TTC549 (cell line): ENCODE measurements at regions not wholly inside any gene's neighbourhood (a gene's known extent, or its start where the extent isn't known, plus 50 kb on each side); places are given as distances from the start of the nearest gene placed in this dataset.

Source experiments
- FAIRE-seq: peaks from 2 replicates; lab custom pipeline; 2012; peaks lifted over from hg19 to GRCh38; lab: Jason Lieb, UNC

DNA sequence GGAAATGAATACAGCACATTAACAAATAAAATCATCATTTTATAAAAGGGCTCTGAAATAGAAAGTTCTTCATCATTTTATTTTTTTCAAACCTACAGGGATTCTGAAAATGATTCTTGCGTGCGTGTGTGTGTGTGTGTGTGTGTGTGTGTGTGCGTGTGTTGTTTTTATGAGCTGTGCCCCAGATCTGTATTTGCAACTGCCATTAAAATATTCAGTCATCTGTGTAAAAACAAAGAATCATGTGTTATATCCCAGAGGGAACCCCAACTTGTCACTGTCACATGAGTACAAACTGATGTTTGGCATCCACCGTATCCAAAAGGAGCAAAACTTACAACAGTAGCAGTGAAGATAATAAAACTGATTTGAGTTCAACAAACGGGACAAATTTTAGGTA is 635.4 kb upstream of the PFKP start:
- no peak for FAIRE-seq

DNA sequence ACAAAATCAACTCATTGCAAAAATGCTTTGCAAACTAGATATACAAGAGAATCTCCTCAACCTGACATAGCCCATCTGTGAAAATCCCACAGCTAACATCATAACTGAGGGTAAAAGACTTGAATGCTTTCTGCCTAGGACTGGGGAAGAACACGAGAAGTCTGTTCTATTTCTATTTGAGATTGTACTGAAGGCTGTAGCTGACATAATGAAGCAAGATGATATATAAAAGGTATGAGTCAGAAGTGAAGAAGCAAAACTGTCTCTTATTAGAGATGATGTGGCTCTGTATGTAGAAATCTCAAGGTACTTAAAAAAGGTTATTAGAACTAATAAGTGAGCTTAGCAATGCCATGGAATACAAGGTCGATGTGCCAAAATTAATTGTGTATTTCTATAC is 639.9 kb upstream of the PFKP start:
- no peak for FAIRE-seq

- no peak for FAIRE-seq
Measured at GRCh38 chr10:2425320-2425719, 642.0 kb upstream of the PFKP start.

- FAIRE-seq: no peak
Measured at GRCh38 chr10:2414562-2414961, 652.8 kb upstream of the PFKP start.

DNA sequence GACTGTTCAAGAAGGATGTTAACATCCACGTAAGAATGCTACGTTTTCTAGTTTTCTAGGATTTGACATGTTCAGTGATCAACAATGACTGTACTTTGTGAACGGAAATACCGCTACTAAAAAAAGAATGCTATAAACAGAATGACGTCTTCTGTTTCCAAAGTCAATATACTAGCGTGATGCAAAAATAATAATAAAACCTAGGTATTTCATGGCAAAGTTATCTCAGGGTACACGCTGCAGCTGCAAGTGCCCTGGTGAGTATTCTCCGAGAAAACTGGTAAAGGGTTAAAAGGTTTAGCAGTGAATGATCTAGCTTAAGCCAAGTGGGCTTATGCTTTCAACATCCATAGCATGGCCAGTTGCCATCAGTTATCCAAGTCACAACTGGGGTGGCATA is 653.3 kb upstream of the PFKP start:
- FAIRE-seq: no peak

DNA sequence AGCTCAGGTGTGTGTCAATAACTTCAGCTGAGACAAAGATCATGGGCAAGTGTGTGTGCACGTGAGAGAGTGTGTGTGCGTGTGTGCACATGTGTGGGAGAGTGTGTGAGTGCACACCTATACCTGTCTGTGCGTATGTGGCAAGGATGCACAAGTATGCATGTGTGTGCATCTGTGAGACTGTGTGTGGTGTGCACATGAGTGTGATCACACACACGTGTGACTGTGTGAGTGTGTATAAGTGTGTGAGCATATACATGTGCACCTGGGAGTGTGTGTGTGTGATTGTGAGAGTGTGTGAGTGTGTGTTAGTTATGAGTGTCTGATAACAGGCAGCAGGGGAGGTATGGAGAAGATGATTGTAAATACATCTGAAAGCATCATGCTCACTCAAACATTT is 657.3 kb upstream of the PFKP start:
- FAIRE-seq: no peak

DNA sequence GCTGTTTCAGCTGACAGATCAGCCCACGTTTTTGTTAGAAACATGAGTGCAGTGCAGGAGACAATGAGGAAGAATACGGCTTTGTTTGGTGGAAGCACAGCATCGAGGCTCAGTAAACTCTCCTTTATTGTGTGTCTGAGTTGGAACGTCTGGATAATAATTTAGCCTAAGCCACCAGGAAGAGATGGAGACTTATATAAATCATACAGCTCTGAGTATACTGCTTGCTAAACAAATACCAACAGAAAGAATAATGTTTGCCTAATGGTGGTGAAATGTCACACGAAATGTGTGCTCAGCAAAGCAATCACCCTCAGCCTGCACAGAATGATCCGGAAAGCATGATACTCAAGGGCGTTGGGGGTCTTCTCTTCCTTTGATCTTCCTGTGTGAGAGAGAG is 664.1 kb upstream of the ADARB2 start:
- no peak for FAIRE-seq

GRCh38 chr10:2399482-2399881 is 662.2 kb upstream of the ADARB2 start:
- no peak for FAIRE-seq

DNA sequence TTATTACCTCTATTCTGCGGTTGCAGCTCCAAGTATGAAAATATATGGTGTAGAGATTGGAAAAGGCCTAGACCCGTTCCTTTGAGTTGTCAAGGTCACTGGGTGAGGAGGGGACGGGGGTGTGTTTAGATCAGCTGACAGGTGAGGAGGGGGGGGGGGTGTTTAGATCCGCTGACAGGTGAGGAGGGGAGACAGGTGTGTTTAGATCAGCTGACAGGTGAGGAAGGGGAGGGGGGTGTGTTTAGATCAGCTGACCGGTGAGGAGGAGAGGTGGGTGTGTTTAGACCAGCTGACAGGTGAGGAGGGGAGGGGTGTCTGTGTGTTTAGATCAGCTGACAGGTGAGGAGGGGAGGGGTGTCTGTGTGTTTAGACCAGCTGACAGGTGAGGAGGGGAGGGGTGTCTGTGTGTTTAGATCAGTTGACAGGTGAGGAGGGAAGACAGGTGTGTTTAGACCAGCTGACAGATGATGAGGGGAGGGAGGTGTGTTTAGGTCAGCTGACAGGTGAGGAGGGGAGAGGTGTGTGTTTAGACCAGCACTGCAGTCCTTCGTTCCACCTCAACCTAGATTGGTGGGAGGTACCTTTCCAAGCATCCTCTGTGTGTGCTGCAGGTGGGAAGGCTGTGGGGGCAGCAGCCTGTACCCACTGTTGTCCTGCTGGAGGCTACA is 655.0 kb upstream of the ADARB2 start:
- FAIRE-seq: no peak

GRCh38 chr10:2387672-2388071 is 650.3 kb upstream of the ADARB2 start:
- no peak for FAIRE-seq

DNA sequence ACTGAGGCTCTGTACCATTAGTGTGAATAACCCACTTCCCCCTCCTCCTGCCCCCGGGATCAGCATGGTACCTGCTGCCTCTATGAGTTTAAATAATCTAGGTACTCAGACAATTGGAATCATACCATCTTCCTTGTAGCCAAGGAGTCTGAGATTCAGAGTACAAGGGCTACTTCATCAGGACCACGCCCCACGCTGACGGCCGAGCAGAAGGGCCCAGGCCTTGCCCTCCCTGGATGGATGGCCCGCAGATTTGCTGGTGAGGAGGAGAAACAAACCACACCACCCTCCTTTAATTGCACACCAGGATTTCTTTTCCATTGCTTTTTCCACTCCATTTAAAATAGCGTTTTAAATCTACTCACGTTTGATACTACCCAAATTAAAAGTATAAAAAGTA is 649.9 kb upstream of the ADARB2 start:
- no peak for FAIRE-seq

DNA sequence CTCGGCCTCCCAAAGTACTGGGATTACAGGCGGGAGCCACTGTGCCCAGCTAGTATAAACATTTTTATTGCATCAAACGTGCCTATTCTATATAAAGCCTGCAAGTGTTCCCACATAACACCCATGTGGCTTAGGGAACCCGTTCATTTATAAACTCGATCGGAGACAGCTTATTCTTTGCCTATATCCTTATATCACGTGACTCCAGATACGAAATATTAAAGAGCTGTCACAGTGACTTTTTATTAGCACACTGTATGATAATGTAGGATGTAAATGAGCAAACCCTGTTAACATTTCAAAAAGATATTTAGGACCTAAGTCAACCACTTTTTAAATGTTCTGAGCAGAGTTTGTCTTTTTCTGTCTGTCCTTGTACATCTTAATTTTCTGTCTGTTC is 642.9 kb upstream of the ADARB2 start:
- FAIRE-seq: no peak

DNA sequence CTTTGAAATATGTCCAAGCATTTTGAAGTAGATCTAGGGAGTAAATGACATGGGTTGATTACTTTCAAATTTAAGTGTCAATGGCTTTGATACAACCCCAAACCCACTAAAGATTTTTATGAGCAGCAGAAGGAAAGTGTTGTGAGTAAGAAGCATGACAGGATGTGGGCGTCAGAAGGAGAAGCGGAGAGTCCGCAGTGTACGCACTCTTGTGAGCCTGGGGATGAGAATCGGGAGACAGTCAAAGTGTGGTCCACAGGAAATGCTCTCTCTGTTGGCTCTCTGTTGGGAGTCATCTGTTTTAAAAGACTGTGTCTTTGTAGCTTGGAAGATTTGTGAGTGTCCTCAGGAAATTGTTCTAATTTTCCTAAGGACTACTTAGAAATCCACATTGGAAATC is 629.8 kb upstream of the ADARB2 start:
- no peak for FAIRE-seq

- no peak for FAIRE-seq
Measured at GRCh38 chr10:2366264-2366931, 629.1 kb upstream of the ADARB2 start.

DNA sequence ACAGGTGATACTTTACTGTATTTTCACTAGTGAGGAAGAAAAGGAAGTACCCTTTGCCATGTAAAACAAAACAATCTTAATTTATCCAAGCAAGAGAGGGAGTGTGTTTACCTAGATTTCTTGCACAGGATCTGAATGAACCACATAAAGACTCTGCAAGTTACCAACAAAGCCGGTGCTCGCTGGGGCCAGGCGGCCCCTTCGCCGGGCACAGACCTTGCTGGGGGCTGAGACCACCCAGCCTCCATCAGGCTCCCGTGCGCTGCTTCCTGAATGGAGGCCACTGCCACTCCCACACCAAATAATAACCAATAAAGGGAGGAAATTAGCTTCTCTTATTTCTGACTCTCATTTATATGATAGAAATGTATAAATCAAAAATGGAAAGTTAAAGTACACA is 625.0 kb upstream of the ADARB2 start:
- FAIRE-seq: no peak

DNA sequence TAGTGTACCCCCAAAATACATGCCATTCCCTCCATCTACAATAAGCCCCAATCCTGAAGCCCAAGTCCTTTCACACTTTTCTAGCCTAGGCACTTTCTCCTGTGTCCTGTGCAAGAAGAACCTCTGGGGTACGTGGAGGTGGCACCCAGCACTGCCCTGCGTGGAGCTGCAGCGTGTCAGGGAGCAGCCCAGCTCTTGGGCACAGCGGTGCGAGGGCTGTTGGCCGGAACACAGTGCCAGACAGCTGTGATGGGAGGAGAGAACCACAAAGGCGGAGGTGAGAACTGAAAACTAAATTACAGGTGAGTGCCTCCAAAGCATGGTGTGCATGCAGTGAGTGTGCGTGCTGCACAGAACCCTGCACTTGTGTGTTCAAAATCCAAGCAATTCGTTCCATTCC is 621.3 kb upstream of the ADARB2 start:
- no peak for FAIRE-seq

DNA sequence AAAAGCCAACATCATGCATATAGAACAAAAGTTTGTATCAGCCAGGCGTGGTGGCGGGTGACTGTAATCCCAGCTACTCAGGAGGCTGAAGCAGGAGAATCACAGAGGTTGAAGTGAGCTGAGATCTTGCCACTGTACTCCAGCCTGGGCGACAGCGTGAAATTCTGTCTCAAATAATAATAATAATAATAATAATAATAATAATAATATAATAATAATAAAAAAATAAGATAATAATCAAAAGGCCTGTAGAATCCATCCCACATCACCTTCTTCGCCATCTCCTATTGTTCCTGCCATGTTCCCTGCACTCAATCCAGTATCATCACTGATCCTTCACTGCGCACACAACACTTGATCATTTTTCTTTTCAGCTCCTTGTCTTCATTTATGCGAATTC is 619.3 kb upstream of the ADARB2 start:
- FAIRE-seq: no peak

DNA sequence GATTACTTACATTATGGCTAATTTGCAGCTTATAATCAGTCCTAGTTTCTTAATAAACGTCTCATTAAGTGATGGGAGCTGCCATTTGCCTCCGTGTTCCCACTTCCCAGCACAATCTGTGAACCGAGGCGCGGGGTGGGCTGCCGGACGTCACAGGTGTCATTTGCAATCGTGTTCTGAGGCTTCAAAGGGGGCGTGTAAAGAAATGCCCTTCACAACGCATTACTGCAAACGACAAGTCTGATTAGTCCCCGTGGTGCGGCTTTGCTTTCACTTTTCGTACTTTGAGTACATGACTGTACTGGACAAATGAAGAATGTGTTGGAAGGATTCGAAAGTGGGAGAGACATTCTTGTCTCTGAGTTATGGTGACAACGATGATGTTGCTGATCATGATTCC is 614.2 kb upstream of the ADARB2 start:
- no peak for FAIRE-seq

DNA sequence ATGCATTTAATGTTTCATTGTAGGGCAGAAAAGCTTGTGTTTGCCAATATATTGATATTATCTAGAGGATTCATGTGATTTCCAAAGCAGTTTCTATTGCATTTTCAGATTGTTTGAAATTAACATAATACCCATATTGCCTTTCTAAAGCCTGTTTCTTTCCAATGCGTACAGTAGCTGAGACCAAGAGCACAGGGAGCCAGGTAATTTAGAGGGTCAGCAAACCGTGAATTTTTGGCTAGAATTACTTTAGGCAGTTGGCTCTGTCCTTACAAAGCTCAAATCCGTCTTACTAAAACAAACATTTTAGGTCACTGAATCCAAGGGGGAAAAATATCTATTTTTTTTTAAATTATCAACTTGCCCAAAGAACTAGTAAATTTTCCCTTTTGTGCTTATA is 604.9 kb upstream of the ADARB2 start:
- no peak for FAIRE-seq

DNA sequence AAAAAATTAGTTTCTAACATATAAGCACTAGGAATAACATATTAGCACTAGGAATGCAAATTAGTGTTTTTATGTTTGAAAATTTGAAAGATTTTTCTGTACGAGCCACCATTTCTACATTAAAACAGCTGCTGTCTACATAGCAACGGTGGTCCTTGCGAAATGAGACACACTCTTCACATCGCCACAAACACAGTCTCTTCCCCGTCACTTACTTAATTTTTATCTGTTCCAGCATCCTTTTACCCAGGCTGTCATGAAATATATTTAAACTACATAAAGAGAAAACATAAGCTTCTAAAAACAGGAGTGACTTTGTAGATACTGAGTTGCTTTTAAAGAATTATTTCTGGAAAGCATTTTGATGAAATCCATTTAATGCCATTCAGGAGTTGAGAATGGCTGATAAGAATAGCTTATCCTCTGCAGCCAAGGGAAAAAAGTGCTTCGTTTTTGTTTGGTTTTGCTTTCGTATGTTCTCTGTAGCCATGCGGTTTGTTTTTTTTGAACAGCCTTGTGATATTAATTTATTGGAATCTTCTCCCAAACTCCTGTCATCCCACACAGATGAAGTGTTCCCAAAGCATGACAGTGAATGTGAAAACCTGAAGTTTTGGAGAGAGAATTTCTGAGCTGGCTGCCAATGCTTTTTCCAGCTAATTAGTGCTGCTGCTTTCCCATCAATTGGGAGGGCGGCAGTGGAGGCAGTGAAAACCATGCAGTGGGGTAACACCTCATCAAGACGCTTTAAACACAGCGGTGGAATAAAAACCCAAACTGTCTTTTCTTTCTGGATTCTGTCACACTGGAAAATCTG is 603.7 kb upstream of the ADARB2 start:
- FAIRE-seq: no peak

DNA sequence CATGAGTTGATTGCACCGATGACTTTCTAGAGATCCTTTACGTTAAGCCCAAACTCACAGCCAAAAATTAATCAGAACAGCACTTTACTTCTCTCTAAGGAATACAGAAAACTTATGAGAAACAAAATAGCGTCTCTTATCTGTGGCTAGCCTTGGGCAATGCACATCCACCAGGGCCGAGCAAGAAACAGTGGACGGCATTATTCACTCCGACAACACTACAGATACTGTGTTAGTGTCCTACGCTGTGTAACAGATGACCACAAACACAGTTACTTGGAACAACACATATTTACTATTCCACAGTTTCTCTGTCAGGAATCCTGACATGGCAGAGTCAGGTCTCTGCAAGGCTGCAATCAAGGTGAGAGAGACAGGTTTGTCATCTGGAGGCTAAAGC is 598.3 kb upstream of the ADARB2 start:
- no peak for FAIRE-seq

- no peak for FAIRE-seq
Measured at GRCh38 chr10:2334575-2334974, 597.2 kb upstream of the ADARB2 start.

DNA sequence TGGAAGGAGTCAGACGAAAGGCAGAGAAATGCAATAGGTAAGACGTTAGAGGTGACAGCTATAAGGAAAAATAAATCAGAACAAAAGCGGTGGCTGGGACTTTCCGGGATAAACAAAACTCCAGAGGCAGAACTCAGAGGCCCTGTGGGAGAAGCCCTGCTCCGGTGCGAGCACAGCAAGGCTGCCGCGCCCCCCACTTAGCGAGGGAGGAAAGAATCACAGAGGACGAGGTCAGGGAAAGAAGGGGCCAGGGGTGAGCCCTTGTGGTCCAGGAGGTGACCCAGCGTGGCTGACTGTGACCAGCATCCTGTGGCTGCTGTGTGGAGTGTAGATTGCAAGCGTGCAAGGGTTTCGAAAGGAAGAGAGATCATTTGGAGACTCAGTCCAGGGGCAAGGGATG is 591.8 kb upstream of the ADARB2 start:
- no peak for FAIRE-seq

DNA sequence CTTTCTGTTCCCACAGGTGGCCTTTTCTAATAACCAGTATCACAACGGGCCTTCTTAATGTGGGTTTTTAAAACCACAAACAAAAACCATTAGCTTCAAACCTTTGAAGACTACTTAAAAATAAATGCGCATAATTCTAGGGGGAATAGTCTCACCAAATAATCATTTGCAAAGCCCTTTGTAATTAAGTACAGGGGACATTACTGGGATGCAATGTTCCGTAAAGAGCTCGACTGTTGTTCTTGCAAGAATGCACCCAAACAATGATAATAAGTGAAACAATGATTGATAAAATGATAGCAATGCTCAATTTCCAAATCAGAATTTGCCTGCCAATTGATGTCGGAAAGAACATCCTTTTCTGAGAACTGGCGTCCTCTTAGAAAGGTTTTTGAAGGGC is 589.1 kb upstream of the ADARB2 start:
- no peak for FAIRE-seq
